Endothelial cell of umbilical vein (primary cell): ENCODE measurements at regions not wholly inside any gene's neighbourhood (a gene's known extent, or its start where the extent isn't known, plus 50 kb on each side); places are given as distances from the start of the nearest gene placed in this dataset.

Experiments
- BruUV-seq: library from RNA; stranded (reverse); fragments of 400-500 nt; replicated peaks from 2 replicates; lab custom pipeline; 2021; lab: Mats Ljungman, UMichigan
- CTCF ChIA-PET: fragments of 300-600, 350-600 bp; sonication (Branson Sonifier 250); formaldehyde crosslinking; loops from one replicate; lab custom pipeline; 2021; ENCODE audit warnings: antibody characterized with exemption, inconsistent platforms; lab: Charles Lee
- POLR2A ChIA-PET: fragments of 300-600, 350-600 bp; sonication (Branson Sonifier 250); formaldehyde crosslinking; loops from one replicate; lab custom pipeline; 2021; ENCODE audit warnings: antibody characterized with exemption, inconsistent platforms; lab: Charles Lee
- DNase-seq: peaks from one replicate; pipeline ENCODE4 v3.0.0-alpha.2; 2011; ENCODE audit warnings: low read depth, low spot score
- FAIRE-seq: peaks from 2 replicates; lab custom pipeline; 2011; peaks lifted over from hg19 to GRCh38; lab: Jason Lieb, UNC
- H2AFZ ChIP-seq: 2 replicates; pipeline ENCODE4 v1.6.0; 2012; ENCODE audit warnings: low read depth, low read length, control low read depth, inconsistent platforms
- H3K27ac ChIP-seq: 2 replicates; pipeline ENCODE4 v1.5.1; 2011; ENCODE audit warnings: low read depth, mild to moderate bottlenecking, control low read depth, low read length, moderate library complexity; ENCODE audit not compliant: insufficient read depth
- H3K27me3 ChIP-seq, 2 experiments: 2 replicates each; pipeline versions ENCODE4 v1.6.0 to v1.6.1; 2011; ENCODE audit warnings: low read length in 2 of 2, mixed read lengths in 1 of 2; ENCODE audit not compliant: control insufficient read depth in 2 of 2, insufficient read depth in 2 of 2
- H3K36me3 ChIP-seq, 2 experiments: 2 replicates in 1 of 2; 3 replicates in 1 of 2; pipeline ENCODE4 v1.5.1; 2011; ENCODE audit warnings: low read length in 2 of 2, mild to moderate bottlenecking in 1 of 2, moderate library complexity in 1 of 2; ENCODE audit not compliant: control insufficient read depth in 2 of 2, insufficient read depth in 2 of 2; ENCODE audit errors: extremely low read depth in 1 of 2
- H3K4me1 ChIP-seq: 3 replicates; pipeline ENCODE4 v1.5.1; 2011; ENCODE audit warnings: mild to moderate bottlenecking, low read length; ENCODE audit not compliant: control insufficient read depth, insufficient read depth; ENCODE audit errors: extremely low read depth
- H3K4me2 ChIP-seq: 2 replicates; pipeline ENCODE4 v1.6.1; 2011; ENCODE audit warnings: low read length, control low read depth, mixed read lengths; ENCODE audit not compliant: insufficient read depth
- H3K4me3 ChIP-seq, 3 experiments: fragments of 200-600 bp in 1 of 3; sonication (generic), shearing (Covaris generic) in 1 of 3; replicated peaks in 1 of 3; 2 replicates each; pipeline ENCODE4 v1.5.1; 2011 to 2016; ENCODE audit warnings: control low read depth in 3 of 3, low read length in 3 of 3, mild to moderate bottlenecking in 2 of 3, inconsistent platforms in 1 of 3, low read depth in 1 of 3, moderate library complexity in 1 of 3; ENCODE audit not compliant: insufficient read depth in 1 of 3
- H3K79me2 ChIP-seq: 2 replicates; pipeline ENCODE4 v1.6.0; 2012; ENCODE audit warnings: low read length, inconsistent platforms; ENCODE audit not compliant: control insufficient read depth, insufficient read depth
- H3K9ac ChIP-seq: replicated peaks from 2 replicates; pipeline ENCODE3; 2011; ENCODE audit warnings: low read length, control low read depth; ENCODE audit not compliant: insufficient read depth; ENCODE audit errors: extremely low read depth
- H3K9me1 ChIP-seq: replicated peaks from 3 replicates; pipeline ENCODE4 v1.6.0; 2011; ENCODE audit warnings: mild to moderate bottlenecking, low read length; ENCODE audit not compliant: control insufficient read depth, insufficient read depth; ENCODE audit errors: extremely low read depth
- H3K9me3 ChIP-seq: replicated peaks from 2 replicates; pipeline ENCODE4 v1.5.1; 2012; ENCODE audit warnings: low read length, inconsistent platforms; ENCODE audit not compliant: control insufficient read depth, insufficient read depth
- H4K20me1 ChIP-seq: replicated peaks from 2 replicates; pipeline ENCODE3; 2011; ENCODE audit warnings: mild to moderate bottlenecking, low read length; ENCODE audit not compliant: control insufficient read depth, insufficient read depth; ENCODE audit errors: extremely low read depth
- EZH2 ChIP-seq: IDR thresholded peaks from 2 replicates; pipeline ENCODE4 v1.6.1; 2012; ENCODE audit warnings: borderline replicate concordance, low read depth, mild to moderate bottlenecking, moderate library complexity, low read length, inconsistent platforms; ENCODE audit not compliant: severe bottlenecking
- FOS ChIP-seq: IDR thresholded peaks from 2 replicates; pipeline ENCODE4 v1.6.1; 2011; ENCODE audit warnings: mild to moderate bottlenecking, low read length, moderate library complexity, borderline replicate concordance; ENCODE audit not compliant: insufficient read depth
- GATA2 ChIP-seq: IDR thresholded peaks from 2 replicates; pipeline ENCODE4 v1.7.0; 2011; ENCODE audit warnings: low read depth, mild to moderate bottlenecking, moderate library complexity, mixed read lengths, low read length; ENCODE audit not compliant: insufficient read length, insufficient read depth
- JUN ChIP-seq: IDR thresholded peaks from 2 replicates; pipeline ENCODE4 v1.6.1; 2011; ENCODE audit warnings: borderline replicate concordance, low read depth; ENCODE audit not compliant: insufficient read length, insufficient read depth
- MAX ChIP-seq: IDR thresholded peaks from 2 replicates; pipeline ENCODE4 v1.6.1; 2011; ENCODE audit not compliant: insufficient read depth, insufficient read length
- MYC ChIP-seq: IDR thresholded peaks from one replicate; pipeline ENCODE4 v1.6.1; 2011; ENCODE audit warnings: mild to moderate bottlenecking, low read depth, low read length
- POLR2A ChIP-seq: IDR thresholded peaks from 2 replicates; pipeline ENCODE4 v1.6.1; 2012; ENCODE audit warnings: low read depth, mild to moderate bottlenecking, control low read depth, low read length
- POLR2AphosphoS5 ChIP-seq: IDR thresholded peaks from 2 replicates; pipeline ENCODE4 v1.6.1; 2012; ENCODE audit warnings: low read depth, mild to moderate bottlenecking, control low read depth, low read length, moderate library complexity; ENCODE audit not compliant: insufficient read depth
- dilution Hi-C: fragments of 300-500 bp; cut with MboI; formaldehyde crosslinking; loops from one replicate; pipeline ENCODE4 v1.15.0; 2019; ENCODE audit warnings: low sequenced_read_pairs; ENCODE audit not compliant: extremely low pct_ligation_motif_present
- intact Hi-C: fragments of 100-400 bp; cut with micrococcal nuclease; formaldehyde crosslinking; loops from one replicate; pipeline ENCODE4 v1.10.0; 2022
- TF ChIP-seq, protein P1 (sequence below), 2 donors: IDR thresholded peaks; 1 replicate in 1 of 2; 2 replicates in 1 of 2; pipeline ENCODE4 v1.5.1; 2011; ENCODE audit warnings: low read length in 2 of 2, mild to moderate bottlenecking in 2 of 2, moderate library complexity in 2 of 2, control low read depth in 1 of 2, inconsistent platforms in 1 of 2, low read depth in 1 of 2; ENCODE audit not compliant: insufficient read depth in 1 of 2; ENCODE audit errors: extremely low read depth in 1 of 2

- H3K4me3 ChIP-seq = no peak overlapping the region
- BruUV-seq = no TSS peak
- H3K9me1 ChIP-seq = no peaks in the 10 kb centered on the region
- H3K4me2 ChIP-seq = no peak overlapping the region
- POLR2A ChIA-PET = no interaction called here
- no peak for TF ChIP-seq GATA2
- TF ChIP-seq POLR2A = no peak
- TF ChIP-seq POLR2AphosphoS5 = no peak
- no peak for TF ChIP-seq JUN
- TF ChIP-seq MAX = no peak
- TF ChIP-seq FOS = no peak
- no peak for TF ChIP-seq EZH2
- no peak for TF ChIP-seq MYC
- TF ChIP-seq, protein P1, sequence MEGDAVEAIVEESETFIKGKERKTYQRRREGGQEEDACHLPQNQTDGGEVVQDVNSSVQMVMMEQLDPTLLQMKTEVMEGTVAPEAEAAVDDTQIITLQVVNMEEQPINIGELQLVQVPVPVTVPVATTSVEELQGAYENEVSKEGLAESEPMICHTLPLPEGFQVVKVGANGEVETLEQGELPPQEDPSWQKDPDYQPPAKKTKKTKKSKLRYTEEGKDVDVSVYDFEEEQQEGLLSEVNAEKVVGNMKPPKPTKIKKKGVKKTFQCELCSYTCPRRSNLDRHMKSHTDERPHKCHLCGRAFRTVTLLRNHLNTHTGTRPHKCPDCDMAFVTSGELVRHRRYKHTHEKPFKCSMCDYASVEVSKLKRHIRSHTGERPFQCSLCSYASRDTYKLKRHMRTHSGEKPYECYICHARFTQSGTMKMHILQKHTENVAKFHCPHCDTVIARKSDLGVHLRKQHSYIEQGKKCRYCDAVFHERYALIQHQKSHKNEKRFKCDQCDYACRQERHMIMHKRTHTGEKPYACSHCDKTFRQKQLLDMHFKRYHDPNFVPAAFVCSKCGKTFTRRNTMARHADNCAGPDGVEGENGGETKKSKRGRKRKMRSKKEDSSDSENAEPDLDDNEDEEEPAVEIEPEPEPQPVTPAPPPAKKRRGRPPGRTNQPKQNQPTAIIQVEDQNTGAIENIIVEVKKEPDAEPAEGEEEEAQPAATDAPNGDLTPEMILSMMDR (IDR thresholded peaks at IDR 0.05; ENCODE audit: extremely low read depth in 1 of 2, insufficient read depth in 1 of 2, low read depth in 1 of 2, low read length in 2 of 2) = no peak
- dilution Hi-C loops = no loop called here
- H3K4me1 ChIP-seq = no peaks in the 10 kb centered on the region
- no peak overlapping the region for H3K9ac ChIP-seq
- no peaks in the 10 kb centered on the region for H4K20me1 ChIP-seq
- H3K79me2 ChIP-seq = no peaks in the 10 kb centered on the region
- no peak overlapping the region for H3K27ac ChIP-seq
- FAIRE-seq (no peak), DNase-seq (no peak)
- CTCF ChIA-PET = no interaction called here
- H2AFZ ChIP-seq = no peak overlapping the region
- H3K9me3 ChIP-seq = no peaks in the 10 kb centered on the region
- intact Hi-C loops = no loop called here
- H3K36me3 ChIP-seq = no peaks in the 10 kb centered on the region
- no peaks in the 10 kb centered on the region for H3K27me3 ChIP-seq
These were observed 156.9 kb upstream of the MYCN start for GRCh38 chr2:15783489-15783888.
